Fibroblast of mammary gland (primary cell): ENCODE measurements at regions not wholly inside any gene's neighbourhood (a gene's known extent, or its start where the extent isn't known, plus 50 kb on each side); places are given as distances from the start of the nearest gene placed in this dataset.

Source experiments
- DNase-seq: peaks from one replicate; pipeline ENCODE4 v3.0.0-alpha.2; 2010; ENCODE audit warnings: low read depth
- H3K4me3 ChIP-seq: 2 replicates; pipeline ENCODE4 v1.5.1; 2011; ENCODE audit warnings: low read depth, mild to moderate bottlenecking, low read length, moderate library complexity; ENCODE audit not compliant: control insufficient read depth
- TF ChIP-seq, protein P1 (sequence below): conservative IDR thresholded peaks from 2 replicates; pipeline ENCODE4 v1.5.1; 2011; ENCODE audit warnings: low read depth, low read length, inconsistent platforms; ENCODE audit not compliant: control insufficient read depth, insufficient read depth

DNA sequence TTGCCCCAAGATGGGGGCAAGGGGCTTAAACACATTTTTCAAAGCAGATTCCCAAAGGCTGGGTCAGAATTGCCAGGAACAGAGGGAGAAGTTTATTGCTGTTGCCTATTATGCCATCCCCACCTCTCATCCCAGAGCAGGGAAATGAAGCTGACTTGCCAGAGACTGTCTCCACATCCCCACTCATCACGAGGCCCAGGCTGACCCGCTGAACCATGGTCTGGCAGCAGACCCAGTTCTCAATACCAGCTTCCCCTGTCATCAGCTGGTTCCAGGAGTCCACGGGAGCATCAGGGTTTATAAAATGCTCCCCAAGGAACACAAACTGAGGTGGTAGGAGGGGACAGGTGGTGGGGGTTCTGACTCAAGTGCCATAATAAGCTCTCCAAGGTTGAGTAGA is 605.9 kb downstream of the NPHP4 start:
- no peak for DNase-seq
- TF ChIP-seq, protein P1, sequence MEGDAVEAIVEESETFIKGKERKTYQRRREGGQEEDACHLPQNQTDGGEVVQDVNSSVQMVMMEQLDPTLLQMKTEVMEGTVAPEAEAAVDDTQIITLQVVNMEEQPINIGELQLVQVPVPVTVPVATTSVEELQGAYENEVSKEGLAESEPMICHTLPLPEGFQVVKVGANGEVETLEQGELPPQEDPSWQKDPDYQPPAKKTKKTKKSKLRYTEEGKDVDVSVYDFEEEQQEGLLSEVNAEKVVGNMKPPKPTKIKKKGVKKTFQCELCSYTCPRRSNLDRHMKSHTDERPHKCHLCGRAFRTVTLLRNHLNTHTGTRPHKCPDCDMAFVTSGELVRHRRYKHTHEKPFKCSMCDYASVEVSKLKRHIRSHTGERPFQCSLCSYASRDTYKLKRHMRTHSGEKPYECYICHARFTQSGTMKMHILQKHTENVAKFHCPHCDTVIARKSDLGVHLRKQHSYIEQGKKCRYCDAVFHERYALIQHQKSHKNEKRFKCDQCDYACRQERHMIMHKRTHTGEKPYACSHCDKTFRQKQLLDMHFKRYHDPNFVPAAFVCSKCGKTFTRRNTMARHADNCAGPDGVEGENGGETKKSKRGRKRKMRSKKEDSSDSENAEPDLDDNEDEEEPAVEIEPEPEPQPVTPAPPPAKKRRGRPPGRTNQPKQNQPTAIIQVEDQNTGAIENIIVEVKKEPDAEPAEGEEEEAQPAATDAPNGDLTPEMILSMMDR: no peak
- H3K4me3 ChIP-seq: no peak overlapping the region

DNA sequence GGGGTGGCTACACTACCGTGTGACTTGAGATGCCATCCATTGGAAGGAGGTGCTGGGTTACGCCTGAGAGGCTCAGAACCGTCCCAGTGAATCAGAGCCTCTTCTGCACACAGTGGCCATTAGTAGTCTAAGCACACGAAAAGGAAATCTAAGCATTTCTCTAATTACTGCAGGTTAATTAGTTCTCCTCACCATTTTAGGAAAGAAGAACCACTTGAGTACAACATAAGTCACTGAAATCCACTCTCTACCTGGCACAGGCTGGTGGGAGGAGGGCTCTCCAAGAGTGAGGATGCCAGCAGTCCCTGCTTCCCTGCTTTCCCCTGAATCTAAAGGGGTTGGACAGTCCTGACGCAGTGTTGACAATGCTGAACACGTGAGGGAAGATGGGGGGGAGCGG is 606.3 kb downstream of the NPHP4 start:
- TF ChIP-seq, protein P1: no peak
- no peak for DNase-seq

DNA sequence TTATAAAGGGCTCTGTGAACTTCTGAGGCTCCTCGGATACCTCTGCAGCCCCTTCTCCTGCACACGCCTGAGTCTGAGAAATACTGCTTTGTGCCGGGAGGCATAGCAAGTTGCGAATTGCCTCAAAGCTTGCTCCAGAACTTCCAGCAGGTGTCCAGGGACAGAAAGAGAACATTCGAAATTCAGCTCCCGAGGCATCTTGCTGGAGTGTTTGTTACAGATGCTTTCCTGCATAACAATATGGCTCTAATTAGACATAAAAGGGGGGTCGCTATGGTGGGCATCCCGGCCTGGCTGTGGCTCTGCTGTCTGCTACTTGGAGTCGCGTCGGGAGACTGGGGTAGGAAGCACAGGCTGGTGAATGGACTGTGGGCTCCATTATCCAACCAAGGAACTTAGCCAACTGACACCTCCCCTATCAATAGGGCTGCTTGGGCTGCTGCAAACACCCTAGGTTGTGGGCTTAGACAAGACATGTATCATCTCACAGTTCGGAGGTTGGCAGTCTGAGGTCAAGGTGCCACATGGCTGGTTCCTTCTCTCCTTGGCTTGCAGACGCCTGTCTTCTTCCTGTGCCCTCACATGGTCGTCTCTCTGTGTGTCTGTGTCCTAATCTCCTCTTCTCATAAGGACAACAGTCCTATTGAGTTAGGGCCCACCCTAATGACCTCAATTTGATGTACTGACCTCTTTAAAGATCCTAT is 607.0 kb downstream of the NPHP4 start:
- DNase-seq: no peak
- TF ChIP-seq, protein P1: no peak
- no peak overlapping the region for H3K4me3 ChIP-seq

More for the DNA sequence above, 606.3 kb downstream of the NPHP4 start:
- H3K4me3 ChIP-seq: no peak overlapping the region

DNA sequence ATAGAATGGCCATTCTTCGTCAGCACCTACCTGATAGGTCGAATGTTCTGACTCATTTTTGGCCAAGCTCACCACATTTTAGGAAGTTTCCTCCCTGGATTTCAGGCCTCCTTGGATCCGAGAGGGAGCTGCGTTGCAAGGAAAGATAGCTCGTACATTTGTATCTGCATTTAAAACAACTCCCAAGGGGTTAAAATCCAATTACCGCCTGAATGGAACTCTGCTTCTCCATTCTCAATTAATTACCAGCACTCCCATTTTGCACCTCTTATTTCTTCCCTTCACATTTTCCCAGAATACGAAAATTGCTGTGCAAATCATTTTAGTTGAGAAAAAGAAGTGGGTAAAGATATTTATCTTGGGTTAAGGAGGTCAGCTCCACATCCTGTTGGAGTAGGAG is 610.7 kb downstream of the NPHP4 start:
- no peak overlapping the region for H3K4me3 ChIP-seq
- no peak for DNase-seq
- TF ChIP-seq, protein P1: no peak

DNA sequence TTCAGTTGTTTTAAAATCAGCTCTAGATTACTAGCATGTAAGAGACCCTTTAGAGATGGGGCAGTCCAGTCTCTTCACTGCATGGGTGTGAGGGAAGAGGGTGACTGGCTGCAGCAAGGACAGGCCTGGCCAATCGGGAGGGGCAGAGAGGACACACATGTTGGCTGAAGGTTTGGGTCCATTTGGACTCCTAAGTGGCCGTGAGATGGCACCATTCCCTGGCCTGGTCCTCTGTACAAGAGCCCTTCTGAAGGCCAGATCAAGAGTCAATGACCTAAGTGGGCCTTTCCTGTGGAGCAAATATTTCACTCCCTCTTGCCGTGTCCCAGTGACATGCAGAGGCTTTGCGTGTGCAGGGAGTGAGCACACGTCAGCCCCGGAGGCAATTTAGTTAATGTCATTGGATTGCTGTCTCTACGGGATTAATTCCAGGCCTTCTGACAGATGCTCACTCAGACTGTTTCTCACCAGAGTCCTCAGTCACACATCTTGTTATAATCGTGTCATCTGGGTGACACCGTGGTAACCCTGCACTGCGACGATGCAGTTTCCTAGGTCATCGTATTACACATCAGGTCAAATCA is 613.0 kb downstream of the NPHP4 start:
- DNase-seq: no peak
- H3K4me3 ChIP-seq: no peak overlapping the region
- TF ChIP-seq, protein P1: no peak

DNA sequence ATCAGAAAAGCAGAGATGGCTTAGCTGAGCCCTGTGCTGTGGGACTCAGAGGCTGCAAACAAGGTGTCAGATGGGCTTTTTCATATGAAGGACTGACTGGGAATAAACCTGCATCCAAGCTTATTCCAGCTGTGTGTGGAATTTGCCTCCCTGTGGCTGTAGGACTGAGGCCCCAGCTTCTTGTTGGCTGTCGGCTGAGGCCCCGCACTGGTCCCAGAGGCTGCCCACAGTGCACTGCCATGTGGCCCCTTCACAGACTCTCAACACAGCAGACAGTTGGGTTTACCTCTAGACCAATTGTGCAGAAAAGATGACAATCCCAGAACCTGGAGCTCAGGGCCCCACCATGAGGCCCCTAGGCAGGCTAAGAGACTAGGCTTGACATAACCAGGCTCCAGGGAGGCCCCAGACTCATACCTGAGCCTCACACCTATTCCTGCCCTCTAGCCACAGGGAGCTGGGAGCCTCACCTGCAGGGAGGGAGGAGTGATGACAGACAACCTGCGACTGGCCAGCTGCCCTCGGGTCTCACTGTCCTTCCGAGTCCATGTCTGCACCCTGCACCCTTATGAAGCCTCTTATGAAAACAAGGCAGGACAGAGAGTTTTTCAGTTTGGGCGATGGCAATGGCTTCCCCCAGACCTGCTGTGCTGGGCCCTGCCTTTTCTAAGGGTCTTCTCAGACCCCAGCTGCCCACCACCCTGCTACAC is 615.5 kb downstream of the NPHP4 start:
- no peak for DNase-seq
- no peak overlapping the region for H3K4me3 ChIP-seq
- TF ChIP-seq, protein P1: no peak
